Gastroesophageal sphincter (tissue), 3 donors: ENCODE measurements at regions not wholly inside any gene's neighbourhood (a gene's known extent, or its start where the extent isn't known, plus 50 kb on each side); places are given as distances from the start of the nearest gene placed in this dataset.

ENCODE experiments used
- POLR2A ChIP-seq, 2 donors: fragments of 450-650 bp; IDR thresholded peaks; one replicate each; pipeline ENCODE4 v1.6.1; 2017; ENCODE audit warnings: antibody characterized with exemption in 2 of 2, mild to moderate bottlenecking in 2 of 2, moderate library complexity in 1 of 2
- POLR2AphosphoS5 ChIP-seq: sonication (generic); formaldehyde crosslinking; IDR thresholded peaks from one replicate; pipeline ENCODE4 v1.6.1; 2017; ENCODE audit warnings: antibody characterized with exemption
- TF ChIP-seq, protein P1 (sequence below), 4 experiments: fragments of 200-600 bp in 2 of 4; fragments of 450-650 bp in 2 of 4; sonication (generic) in 1 of 4; IDR thresholded peaks; one replicate each; pipeline ENCODE4 v1.5.1; 2017 to 2019; ENCODE audit warnings: antibody characterized with exemption in 4 of 4, mild to moderate bottlenecking in 2 of 4, moderate library complexity in 2 of 4

DNA sequence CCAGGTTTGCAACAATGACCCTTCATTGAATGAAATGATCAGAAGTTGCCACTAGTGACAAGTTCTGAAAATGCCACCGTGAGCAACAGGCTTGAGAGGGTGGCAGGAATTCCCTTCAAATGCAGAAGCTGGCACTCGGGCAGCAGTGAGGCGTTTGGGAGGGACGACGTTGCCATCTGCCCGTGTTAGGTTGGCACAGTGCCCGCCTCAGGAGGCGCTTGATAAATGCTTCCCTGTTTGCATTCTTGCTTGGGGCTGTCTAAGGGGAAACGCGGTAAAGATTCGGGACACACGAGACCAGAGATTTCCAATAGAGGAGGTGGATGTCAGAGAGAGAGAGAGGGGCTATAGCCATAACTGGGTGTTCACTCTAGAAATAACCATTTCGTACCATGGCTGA, 101.9 kb downstream of the TEX29 start:
- TF ChIP-seq, protein P1, sequence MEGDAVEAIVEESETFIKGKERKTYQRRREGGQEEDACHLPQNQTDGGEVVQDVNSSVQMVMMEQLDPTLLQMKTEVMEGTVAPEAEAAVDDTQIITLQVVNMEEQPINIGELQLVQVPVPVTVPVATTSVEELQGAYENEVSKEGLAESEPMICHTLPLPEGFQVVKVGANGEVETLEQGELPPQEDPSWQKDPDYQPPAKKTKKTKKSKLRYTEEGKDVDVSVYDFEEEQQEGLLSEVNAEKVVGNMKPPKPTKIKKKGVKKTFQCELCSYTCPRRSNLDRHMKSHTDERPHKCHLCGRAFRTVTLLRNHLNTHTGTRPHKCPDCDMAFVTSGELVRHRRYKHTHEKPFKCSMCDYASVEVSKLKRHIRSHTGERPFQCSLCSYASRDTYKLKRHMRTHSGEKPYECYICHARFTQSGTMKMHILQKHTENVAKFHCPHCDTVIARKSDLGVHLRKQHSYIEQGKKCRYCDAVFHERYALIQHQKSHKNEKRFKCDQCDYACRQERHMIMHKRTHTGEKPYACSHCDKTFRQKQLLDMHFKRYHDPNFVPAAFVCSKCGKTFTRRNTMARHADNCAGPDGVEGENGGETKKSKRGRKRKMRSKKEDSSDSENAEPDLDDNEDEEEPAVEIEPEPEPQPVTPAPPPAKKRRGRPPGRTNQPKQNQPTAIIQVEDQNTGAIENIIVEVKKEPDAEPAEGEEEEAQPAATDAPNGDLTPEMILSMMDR (IDR thresholded peaks at IDR 0.05): no peak
- TF ChIP-seq POLR2AphosphoS5 (no peak), POLR2A (IDR thresholded peaks at IDR 0.05) (no peak)
